22Rv1 (cell line): ENCODE measurements at regions not wholly inside any gene's neighbourhood (a gene's known extent, or its start where the extent isn't known, plus 50 kb on each side); places are given as distances from the start of the nearest gene placed in this dataset.

Source experiments
- H3K27ac ChIP-seq: fragments of 450-650 bp; 2 replicates; pipeline ENCODE4 v1.5.1; 2017
- CTCF ChIP-seq: fragments of 450-650 bp; IDR thresholded peaks from 2 replicates; pipeline ENCODE4 v1.5.1; 2017; ENCODE audit warnings: mild to moderate bottlenecking
- ZFX ChIP-seq: fragments of 450-650 bp; IDR thresholded peaks from 2 replicates; pipeline ENCODE4 v1.6.1; 2017; ENCODE audit warnings: antibody characterized with exemption, borderline replicate concordance

DNA sequence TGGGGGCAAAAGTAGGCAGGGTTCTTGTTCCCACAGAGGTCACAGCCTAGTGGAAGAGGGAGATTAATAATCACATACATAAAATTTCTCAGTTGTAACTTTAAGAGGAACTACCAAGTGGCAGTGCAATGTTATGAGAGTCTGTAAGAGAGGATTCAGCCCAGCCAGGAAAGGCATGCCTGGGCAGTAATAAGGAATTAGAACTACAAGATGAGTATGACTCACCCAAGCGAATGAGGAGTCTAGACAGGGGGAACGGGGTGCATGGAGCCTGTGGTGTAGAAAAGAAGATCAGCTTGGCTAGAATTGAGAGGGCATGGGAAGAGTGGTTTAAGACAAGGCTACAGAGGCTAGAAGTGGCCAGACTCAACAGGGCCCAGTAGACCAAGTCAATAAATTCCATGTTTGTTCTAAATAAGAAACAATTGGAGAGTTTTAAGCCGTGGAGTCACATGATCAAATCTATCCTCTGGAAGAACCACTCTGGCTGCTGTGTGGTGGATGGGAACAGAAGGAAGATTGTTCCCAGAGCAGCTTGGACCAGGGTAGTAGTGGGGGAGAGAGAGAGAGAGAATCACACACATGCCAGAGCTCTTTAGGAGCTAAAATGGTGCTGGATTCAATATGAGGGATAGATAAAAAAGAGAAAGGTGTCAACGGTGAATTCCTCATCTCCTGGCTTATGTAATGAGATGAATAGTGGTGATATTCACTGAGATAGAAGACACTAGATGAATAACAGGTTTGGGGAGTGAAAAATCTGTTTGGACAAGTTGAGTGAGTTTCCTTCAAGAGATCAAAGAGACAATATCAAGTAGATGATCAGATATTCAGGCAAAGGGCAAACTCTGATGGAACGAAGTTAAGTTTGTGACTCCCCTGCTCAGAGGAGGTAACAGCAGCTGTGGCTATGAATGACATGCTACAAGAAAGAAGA lies 265.1 kb downstream of the FGFR2 start:
- TF ChIP-seq ZFX (no peak), CTCF (no peak)
- H3K27ac ChIP-seq, result no peak overlapping the region

DNA sequence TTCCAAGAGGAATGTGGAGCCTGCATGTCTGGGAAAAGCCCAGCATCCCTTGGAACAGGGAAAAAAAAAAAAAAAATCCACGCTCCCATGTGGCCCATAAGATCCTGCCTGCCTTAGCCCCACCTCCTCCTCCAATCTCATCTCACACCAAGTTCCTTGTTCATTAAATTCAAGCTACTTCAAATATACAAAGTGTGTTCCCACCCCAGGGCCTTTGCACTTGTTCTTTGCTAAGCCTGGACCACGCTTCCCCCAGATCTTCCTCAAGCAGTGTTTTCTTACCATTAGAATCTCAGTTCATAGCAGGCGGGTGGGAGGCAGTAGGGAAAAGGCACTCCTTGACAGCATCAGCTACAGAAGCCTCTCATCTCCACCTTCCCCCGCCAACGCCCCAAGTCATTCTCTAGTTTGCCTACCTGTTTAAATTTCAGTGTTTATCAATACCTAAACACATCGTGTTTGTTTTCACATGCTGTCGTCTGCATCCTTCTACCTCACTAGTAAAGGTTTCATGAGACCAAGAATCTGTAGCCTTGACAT lies 262.8 kb downstream of the FGFR2 start:
- TF ChIP-seq ZFX (no peak), CTCF (no peak)
- H3K27ac ChIP-seq, result no peak overlapping the region

- no peak for TF ChIP-seq CTCF
- H3K27ac ChIP-seq, result no peak overlapping the region
These were observed 260.8 kb downstream of the FGFR2 start for GRCh38 chr10:121337427-121337826.

- TF ChIP-seq ZFX, result no peak
- TF ChIP-seq CTCF, result no peak
- no peak overlapping the region for H3K27ac ChIP-seq
These were observed 259.9 kb downstream of the FGFR2 start for GRCh38 chr10:121338206-121338980.

DNA sequence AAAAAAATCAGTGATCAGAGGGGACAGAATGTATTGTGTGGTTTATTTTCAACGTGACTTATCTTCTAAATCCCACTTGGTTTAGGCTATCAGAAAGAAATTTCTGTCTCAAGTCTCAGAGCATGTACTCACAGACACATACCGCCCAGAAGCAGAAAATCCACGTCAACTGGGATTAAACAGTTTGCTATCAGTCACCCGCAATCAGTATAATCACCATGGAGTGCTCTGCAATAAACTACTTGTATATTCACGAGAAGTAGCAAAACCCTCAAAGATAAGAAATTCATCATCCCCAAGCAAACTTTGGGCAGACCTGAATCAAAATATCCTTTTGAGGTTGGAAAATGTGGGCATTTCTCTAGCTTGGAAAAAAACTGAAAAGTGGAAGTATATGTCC lies 259.1 kb downstream of the FGFR2 start:
- no peak overlapping the region for H3K27ac ChIP-seq
- TF ChIP-seq ZFX (no peak), CTCF (no peak)

- no peak for TF ChIP-seq CTCF
- no peak for TF ChIP-seq ZFX
- H3K27ac ChIP-seq, result no peak overlapping the region
These were observed 257.9 kb downstream of the FGFR2 start for GRCh38 chr10:121340271-121340831.
